ENCODE measurements at regions not wholly inside any gene's neighbourhood (a gene's known extent, or its start where the extent isn't known, plus 50 kb on each side); places are given as distances from the start of the nearest gene placed in this dataset.

GRCh38 chr5:62154758-62155157, 151.2 kb upstream of the KIF2A start:
- no peak for TF ChIP-seq POLR2A (IDR thresholded peaks at IDR 0.05)
- TF ChIP-seq CTCF (IDR thresholded peaks at IDR 0.05) = no peak
